GM23338 (cell line): ENCODE measurements at regions not wholly inside any gene's neighbourhood (a gene's known extent, or its start where the extent isn't known, plus 50 kb on each side); places are given as distances from the start of the nearest gene placed in this dataset.

Experiments
- ATAC-seq: fragments of 200-7000 bp; cut with Tn5 transposase; 3 replicates; pipeline ENCODE4 v1.9.1; 2020
- DNase-seq: peaks from one replicate; pipeline ENCODE4 v3.0.0-alpha.2; 2015; ENCODE audit warnings: low spot score
- H2AFZ ChIP-seq: fragments of 200-600 bp; sonication (generic); 2 replicates; pipeline ENCODE4 v1.8.0; 2016; ENCODE audit warnings: antibody characterized with exemption, mild to moderate bottlenecking, moderate library complexity
- H3F3A ChIP-seq: fragments of 200-600 bp; sonication (generic); replicated peaks from 2 replicates; pipeline ENCODE4 v1.8.0; 2017; ENCODE audit warnings: antibody characterized with exemption, mixed run types, low read depth
- H3K27ac ChIP-seq: fragments of 200-600 bp; sonication (generic); 2 replicates; pipeline ENCODE4 v1.6.1; 2016; ENCODE audit warnings: low read depth
- H3K27me3 ChIP-seq: fragments of 200-600 bp; sonication (generic); 2 replicates; pipeline ENCODE4 v1.8.0; 2016; ENCODE audit warnings: mild to moderate bottlenecking, mixed run types, moderate library complexity; ENCODE audit not compliant: insufficient read depth
- H3K36me3 ChIP-seq: fragments of 200-600 bp; sonication (generic); 2 replicates; pipeline ENCODE4 v1.8.0; 2016; ENCODE audit warnings: mild to moderate bottlenecking; ENCODE audit not compliant: insufficient read depth
- H3K4me1 ChIP-seq: fragments of 200-600 bp; sonication (generic); 2 replicates; pipeline ENCODE4 v1.8.0; 2016; ENCODE audit warnings: mild to moderate bottlenecking, moderate library complexity; ENCODE audit not compliant: insufficient read depth
- H3K4me2 ChIP-seq: fragments of 200-600 bp; sonication (generic); 2 replicates; pipeline ENCODE4 v1.7.1; 2017; ENCODE audit warnings: mixed run types
- H3K4me3 ChIP-seq: fragments of 200-600 bp; sonication (generic); 2 replicates; pipeline ENCODE4 v1.6.1; 2016; ENCODE audit warnings: mixed run types
- H3K79me2 ChIP-seq: fragments of 200-600 bp; sonication (generic); replicated peaks from 2 replicates; pipeline ENCODE4 v1.8.0; 2017; ENCODE audit warnings: mild to moderate bottlenecking; ENCODE audit not compliant: insufficient read depth
- H3K9me2 ChIP-seq: fragments of 200-600 bp; sonication (generic); 2 replicates; pipeline ENCODE4 v1.8.0; 2017; ENCODE audit not compliant: insufficient read depth
- H4K20me1 ChIP-seq: fragments of 200-600 bp; sonication (generic); replicated peaks from 2 replicates; pipeline ENCODE4 v1.8.0; 2017; ENCODE audit warnings: mild to moderate bottlenecking; ENCODE audit not compliant: insufficient read depth
- H3K27ac Mint-ChIP-seq: 2 replicates; pipeline ENCODE4 v1.8.0; 2020; ENCODE audit warnings: inconsistent platforms, mild to moderate bottlenecking, moderate library complexity, mixed read lengths
- H3K27me3 Mint-ChIP-seq: 3 replicates; pipeline ENCODE4 v1.8.0; 2022; ENCODE audit warnings: low read depth, mild to moderate bottlenecking, moderate library complexity, mixed read lengths, inconsistent platforms; ENCODE audit not compliant: insufficient read depth, poor library complexity
- H3K36me3 Mint-ChIP-seq: 3 replicates; pipeline ENCODE4 v1.8.0; 2021; ENCODE audit warnings: low read depth, mild to moderate bottlenecking, inconsistent platforms, moderate library complexity, mixed read lengths
- H3K4me1 Mint-ChIP-seq: 3 replicates; pipeline ENCODE4 v1.8.0; 2020; ENCODE audit warnings: mild to moderate bottlenecking, inconsistent platforms, mixed read lengths
- H3K4me3 Mint-ChIP-seq: 3 replicates; pipeline ENCODE4 v1.8.0; 2021; ENCODE audit warnings: moderate library complexity, mild to moderate bottlenecking, inconsistent platforms, mixed read lengths
- H3K9me3 Mint-ChIP-seq: 3 replicates; pipeline ENCODE4 v1.8.0; 2020; ENCODE audit warnings: moderate library complexity, mild to moderate bottlenecking, inconsistent platforms, mixed read lengths
- JUNB ChIP-seq: IDR thresholded peaks from one replicate; pipeline ENCODE4 v1.6.1; 2016; ENCODE audit warnings: antibody characterized with exemption; ENCODE audit not compliant: unreplicated experiment
- TF ChIP-seq, protein P1 (sequence below): IDR thresholded peaks from one replicate; pipeline ENCODE4 v1.6.1; 2018; ENCODE audit warnings: antibody characterized with exemption; ENCODE audit not compliant: unreplicated experiment
- TF ChIP-seq, protein P2 (sequence below): fragments of 250-450 bp; sonication (Bioruptor Pico); IDR thresholded peaks from 2 replicates; pipeline ENCODE4 v1.5.0; 2020; ENCODE audit warnings: mild to moderate bottlenecking, moderate library complexity
- TF ChIP-seq, protein P3 (sequence below): IDR thresholded peaks from 2 replicates; pipeline ENCODE4 v1.6.1; 2016; ENCODE audit warnings: antibody characterized with exemption

GRCh38 chr3:104474011-104474410 is 892.7 kb upstream of the ALCAM start:
- Mint-ChIP-seq H3K27ac (no peak overlapping the region), H3K9me3 (peaks cover 33% of the 10 kb centered on the region)

More at GRCh38 chr3:104474011-104474410, 892.7 kb upstream of the ALCAM start:
- Histone ChIP-seq H3F3A (no peaks in the 10 kb centered on the region), H3K27me3 (no peaks in the 10 kb centered on the region), H3K4me2 (no peak overlapping the region), H3K27ac (no peak overlapping the region), H4K20me1 (no peaks in the 10 kb centered on the region), H3K4me3 (no peak overlapping the region), H3K36me3 (no peaks in the 10 kb centered on the region; the same call in 1 of the 2 replicates), H3K4me1 (no peaks in the 10 kb centered on the region), H2AFZ (0 out of 2 replicates have a peak overlapping the region, but pooled peaks have one; percentile 5), H3K79me2 (no peaks in the 10 kb centered on the region), H3K9me2 (no peaks in the 10 kb centered on the region)
- no peak overlapping the region for H3K4me3 Mint-ChIP-seq
- H3K4me1 Mint-ChIP-seq: peaks cover 6% of the 10 kb centered on the region; the same call in 1 of the 3 replicates
- ATAC-seq: no peak
- DNase-seq: no peak
- peaks cover 29% of the 10 kb centered on the region for H3K36me3 Mint-ChIP-seq
- no peaks in the 10 kb centered on the region for H3K27me3 Mint-ChIP-seq
- TF ChIP-seq, protein P1, sequence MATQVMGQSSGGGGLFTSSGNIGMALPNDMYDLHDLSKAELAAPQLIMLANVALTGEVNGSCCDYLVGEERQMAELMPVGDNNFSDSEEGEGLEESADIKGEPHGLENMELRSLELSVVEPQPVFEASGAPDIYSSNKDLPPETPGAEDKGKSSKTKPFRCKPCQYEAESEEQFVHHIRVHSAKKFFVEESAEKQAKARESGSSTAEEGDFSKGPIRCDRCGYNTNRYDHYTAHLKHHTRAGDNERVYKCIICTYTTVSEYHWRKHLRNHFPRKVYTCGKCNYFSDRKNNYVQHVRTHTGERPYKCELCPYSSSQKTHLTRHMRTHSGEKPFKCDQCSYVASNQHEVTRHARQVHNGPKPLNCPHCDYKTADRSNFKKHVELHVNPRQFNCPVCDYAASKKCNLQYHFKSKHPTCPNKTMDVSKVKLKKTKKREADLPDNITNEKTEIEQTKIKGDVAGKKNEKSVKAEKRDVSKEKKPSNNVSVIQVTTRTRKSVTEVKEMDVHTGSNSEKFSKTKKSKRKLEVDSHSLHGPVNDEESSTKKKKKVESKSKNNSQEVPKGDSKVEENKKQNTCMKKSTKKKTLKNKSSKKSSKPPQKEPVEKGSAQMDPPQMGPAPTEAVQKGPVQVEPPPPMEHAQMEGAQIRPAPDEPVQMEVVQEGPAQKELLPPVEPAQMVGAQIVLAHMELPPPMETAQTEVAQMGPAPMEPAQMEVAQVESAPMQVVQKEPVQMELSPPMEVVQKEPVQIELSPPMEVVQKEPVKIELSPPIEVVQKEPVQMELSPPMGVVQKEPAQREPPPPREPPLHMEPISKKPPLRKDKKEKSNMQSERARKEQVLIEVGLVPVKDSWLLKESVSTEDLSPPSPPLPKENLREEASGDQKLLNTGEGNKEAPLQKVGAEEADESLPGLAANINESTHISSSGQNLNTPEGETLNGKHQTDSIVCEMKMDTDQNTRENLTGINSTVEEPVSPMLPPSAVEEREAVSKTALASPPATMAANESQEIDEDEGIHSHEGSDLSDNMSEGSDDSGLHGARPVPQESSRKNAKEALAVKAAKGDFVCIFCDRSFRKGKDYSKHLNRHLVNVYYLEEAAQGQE: no peak
- TF ChIP-seq, protein P2, sequence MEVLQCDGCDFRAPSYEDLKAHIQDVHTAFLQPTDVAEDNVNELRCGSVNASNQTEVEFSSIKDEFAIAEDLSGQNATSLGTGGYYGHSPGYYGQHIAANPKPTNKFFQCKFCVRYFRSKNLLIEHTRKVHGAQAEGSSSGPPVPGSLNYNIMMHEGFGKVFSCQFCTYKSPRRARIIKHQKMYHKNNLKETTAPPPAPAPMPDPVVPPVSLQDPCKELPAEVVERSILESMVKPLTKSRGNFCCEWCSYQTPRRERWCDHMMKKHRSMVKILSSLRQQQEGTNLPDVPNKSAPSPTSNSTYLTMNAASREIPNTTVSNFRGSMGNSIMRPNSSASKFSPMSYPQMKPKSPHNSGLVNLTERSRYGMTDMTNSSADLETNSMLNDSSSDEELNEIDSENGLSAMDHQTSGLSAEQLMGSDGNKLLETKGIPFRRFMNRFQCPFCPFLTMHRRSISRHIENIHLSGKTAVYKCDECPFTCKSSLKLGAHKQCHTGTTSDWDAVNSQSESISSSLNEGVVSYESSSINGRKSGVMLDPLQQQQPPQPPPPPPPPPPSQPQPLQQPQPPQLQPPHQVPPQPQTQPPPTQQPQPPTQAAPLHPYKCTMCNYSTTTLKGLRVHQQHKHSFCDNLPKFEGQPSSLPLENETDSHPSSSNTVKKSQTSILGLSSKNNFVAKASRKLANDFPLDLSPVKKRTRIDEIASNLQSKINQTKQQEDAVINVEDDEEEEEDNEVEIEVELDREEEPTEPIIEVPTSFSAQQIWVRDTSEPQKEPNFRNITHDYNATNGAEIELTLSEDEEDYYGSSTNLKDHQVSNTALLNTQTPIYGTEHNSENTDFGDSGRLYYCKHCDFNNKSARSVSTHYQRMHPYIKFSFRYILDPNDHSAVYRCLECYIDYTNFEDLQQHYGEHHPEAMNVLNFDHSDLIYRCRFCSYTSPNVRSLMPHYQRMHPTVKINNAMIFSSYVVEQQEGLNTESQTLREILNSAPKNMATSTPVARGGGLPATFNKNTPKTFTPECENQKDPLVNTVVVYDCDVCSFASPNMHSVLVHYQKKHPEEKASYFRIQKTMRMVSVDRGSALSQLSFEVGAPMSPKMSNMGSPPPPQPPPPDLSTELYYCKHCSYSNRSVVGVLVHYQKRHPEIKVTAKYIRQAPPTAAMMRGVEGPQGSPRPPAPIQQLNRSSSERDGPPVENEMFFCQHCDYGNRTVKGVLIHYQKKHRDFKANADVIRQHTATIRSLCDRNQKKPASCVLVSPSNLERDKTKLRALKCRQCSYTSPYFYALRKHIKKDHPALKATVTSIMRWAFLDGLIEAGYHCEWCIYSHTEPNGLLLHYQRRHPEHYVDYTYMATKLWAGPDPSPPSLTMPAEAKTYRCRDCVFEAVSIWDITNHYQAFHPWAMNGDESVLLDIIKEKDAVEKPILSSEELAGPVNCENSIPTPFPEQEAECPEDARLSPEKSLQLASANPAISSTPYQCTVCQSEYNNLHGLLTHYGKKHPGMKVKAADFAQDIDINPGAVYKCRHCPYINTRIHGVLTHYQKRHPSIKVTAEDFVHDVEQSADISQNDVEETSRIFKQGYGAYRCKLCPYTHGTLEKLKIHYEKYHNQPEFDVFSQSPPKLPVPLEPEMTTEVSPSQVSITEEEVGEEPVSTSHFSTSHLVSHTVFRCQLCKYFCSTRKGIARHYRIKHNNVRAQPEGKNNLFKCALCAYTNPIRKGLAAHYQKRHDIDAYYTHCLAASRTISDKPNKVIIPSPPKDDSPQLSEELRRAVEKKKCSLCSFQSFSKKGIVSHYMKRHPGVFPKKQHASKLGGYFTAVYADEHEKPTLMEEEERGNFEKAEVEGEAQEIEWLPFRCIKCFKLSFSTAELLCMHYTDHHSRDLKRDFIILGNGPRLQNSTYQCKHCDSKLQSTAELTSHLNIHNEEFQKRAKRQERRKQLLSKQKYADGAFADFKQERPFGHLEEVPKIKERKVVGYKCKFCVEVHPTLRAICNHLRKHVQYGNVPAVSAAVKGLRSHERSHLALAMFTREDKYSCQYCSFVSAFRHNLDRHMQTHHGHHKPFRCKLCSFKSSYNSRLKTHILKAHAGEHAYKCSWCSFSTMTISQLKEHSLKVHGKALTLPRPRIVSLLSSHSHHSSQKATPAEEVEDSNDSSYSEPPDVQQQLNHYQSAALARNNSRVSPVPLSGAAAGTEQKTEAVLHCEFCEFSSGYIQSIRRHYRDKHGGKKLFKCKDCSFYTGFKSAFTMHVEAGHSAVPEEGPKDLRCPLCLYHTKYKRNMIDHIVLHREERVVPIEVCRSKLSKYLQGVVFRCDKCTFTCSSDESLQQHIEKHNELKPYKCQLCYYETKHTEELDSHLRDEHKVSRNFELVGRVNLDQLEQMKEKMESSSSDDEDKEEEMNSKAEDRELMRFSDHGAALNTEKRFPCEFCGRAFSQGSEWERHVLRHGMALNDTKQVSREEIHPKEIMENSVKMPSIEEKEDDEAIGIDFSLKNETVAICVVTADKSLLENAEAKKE (CRISPR knock-in tag): no peak
- TF ChIP-seq, protein P3, sequence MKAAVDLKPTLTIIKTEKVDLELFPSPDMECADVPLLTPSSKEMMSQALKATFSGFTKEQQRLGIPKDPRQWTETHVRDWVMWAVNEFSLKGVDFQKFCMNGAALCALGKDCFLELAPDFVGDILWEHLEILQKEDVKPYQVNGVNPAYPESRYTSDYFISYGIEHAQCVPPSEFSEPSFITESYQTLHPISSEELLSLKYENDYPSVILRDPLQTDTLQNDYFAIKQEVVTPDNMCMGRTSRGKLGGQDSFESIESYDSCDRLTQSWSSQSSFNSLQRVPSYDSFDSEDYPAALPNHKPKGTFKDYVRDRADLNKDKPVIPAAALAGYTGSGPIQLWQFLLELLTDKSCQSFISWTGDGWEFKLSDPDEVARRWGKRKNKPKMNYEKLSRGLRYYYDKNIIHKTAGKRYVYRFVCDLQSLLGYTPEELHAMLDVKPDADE: no peak
- TF ChIP-seq JUNB: no peak
